ENCODE measurements at regions not wholly inside any gene's neighbourhood (a gene's known extent, or its start where the extent isn't known, plus 50 kb on each side); places are given as distances from the start of the nearest gene placed in this dataset.

GRCh38 chr2:111715987-111716904, 167.7 kb downstream of the ANAPC1 start:
- DNase-seq, result no peak

- DNase-seq, result no peak
These were observed 166.9 kb downstream of the ANAPC1 start for GRCh38 chr2:111716905-111717775.

Data from right kidney (tissue), 1 donor.